Choroid plexus epithelial cell (primary cell): ENCODE measurements at regions not wholly inside any gene's neighbourhood (a gene's known extent, or its start where the extent isn't known, plus 50 kb on each side); places are given as distances from the start of the nearest gene placed in this dataset.

Experiments
- DNase-seq: peaks from one replicate; pipeline ENCODE4 v3.0.0-alpha.2; 2010; ENCODE audit warnings: low read depth
- H3K4me3 ChIP-seq: 2 replicates; pipeline ENCODE4 v1.5.1; 2011; ENCODE audit warnings: low read depth, mild to moderate bottlenecking, control low read depth, low read length, moderate library complexity
- CTCF ChIP-seq: conservative IDR thresholded peaks from 2 replicates; pipeline ENCODE4 v1.5.1; 2011; ENCODE audit warnings: low read depth, mild to moderate bottlenecking, control low read depth, inconsistent platforms, low read length, moderate library complexity

- no peak overlapping the region for H3K4me3 ChIP-seq
- DNase-seq: no peak
- TF ChIP-seq CTCF: no peak
Observed at GRCh38 chr6:67875877-67876383, 759.2 kb upstream of the ADGRB3 start.

GRCh38 chr6:67870321-67870720 is 764.8 kb upstream of the ADGRB3 start:
- no peak overlapping the region for H3K4me3 ChIP-seq
- no peak for TF ChIP-seq CTCF

GRCh38 chr6:67863346-67863745 is 771.7 kb upstream of the ADGRB3 start:
- DNase-seq: no peak
- no peak overlapping the region for H3K4me3 ChIP-seq
- TF ChIP-seq CTCF: no peak

More at GRCh38 chr6:67870321-67870720, 764.8 kb upstream of the ADGRB3 start:
- peak; percentile 71 for DNase-seq

GRCh38 chr6:67854098-67854497 is 781.0 kb upstream of the ADGRB3 start:
- no peak overlapping the region for H3K4me3 ChIP-seq
- DNase-seq: no peak
- no peak for TF ChIP-seq CTCF

- no peak overlapping the region for H3K4me3 ChIP-seq
- no peak for TF ChIP-seq CTCF
- no peak for DNase-seq
Observed at GRCh38 chr6:67839818-67840217, 795.3 kb upstream of the ADGRB3 start.

- no peak for DNase-seq
- H3K4me3 ChIP-seq: no peak overlapping the region
- no peak for TF ChIP-seq CTCF
Observed at GRCh38 chr6:67825201-67825895, 809.7 kb upstream of the ADGRB3 start.

GRCh38 chr6:67818322-67818721 is 816.8 kb upstream of the ADGRB3 start:
- TF ChIP-seq CTCF: no peak
- no peak overlapping the region for H3K4me3 ChIP-seq
- no peak for DNase-seq
